ENCODE measurements at regions not wholly inside any gene's neighbourhood (a gene's known extent, or its start where the extent isn't known, plus 50 kb on each side); places are given as distances from the start of the nearest gene placed in this dataset.

DNA sequence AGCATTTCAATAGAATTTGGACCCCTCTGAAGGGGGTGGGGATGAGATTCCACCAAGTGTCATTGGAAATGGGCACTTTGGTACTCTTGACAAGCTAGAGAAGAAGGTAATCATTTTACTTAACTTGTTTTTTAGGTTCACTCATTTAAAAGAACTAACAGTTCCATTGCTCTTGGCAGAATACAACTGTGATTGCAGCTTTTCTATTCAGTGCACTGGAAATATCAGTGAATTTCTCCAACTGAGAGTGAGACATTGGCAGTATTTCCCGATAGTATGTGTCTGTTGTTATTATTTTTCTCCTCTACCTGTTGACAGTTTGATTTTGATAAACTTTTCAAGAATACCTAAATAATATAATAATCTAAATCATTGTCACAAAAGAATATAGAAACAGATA, 1356.7 kb upstream of the NXPH2 start:
- POLR2A ChIA-PET: no interaction called here

DNA sequence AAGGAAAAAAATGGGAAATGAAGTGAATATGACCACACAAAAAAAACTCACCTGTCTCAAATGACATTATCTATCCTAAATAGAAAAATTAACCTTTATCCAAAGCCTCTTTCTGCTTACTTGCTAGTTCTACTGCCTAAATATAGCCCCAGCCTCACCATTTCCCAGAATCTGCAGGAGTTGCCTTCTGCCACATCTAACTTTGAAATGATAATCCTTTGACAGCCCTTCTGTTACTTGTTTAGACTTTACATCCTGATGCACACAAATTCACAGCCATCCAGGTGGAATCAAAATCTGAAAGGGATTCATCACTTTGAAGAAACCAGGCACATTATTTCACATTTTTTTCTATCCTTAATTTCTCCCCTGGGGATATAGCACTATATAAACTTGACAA, 1356.2 kb upstream of the NXPH2 start:
- BruUV-seq (replicated peaks): no TSS peak
- no peak overlapping the region for H3K4me3 ChIP-seq (ENCODE audit: low read depth in 2 of 2, low read length in 2 of 2)
- H3K27me3 ChIP-seq (ENCODE audit: control insufficient read depth, insufficient read depth, low read length): no peaks in the 10 kb centered on the region
- CTCF ChIA-PET: no interaction called here
- ATAC-seq (no peak), DNase-seq (ENCODE audit: low read depth, low spot score) (no peak)
- POLR2A ChIA-PET: no interaction called here
- no peak overlapping the region for H3K27ac ChIP-seq (ENCODE audit: low read length)
- in situ Hi-C loops (cut with HindIII; ENCODE audit: low pct_unique_long_range_greater_than_20kb, low sequenced_read_pairs): no loop called here
- intact Hi-C loops (cut with micrococcal nuclease; ENCODE audit: unreplicated experiment): no loop called here
- H3K36me3 ChIP-seq (ENCODE audit: control insufficient read depth, insufficient read depth, low read length): no peaks in the 10 kb centered on the region
- no peaks in the 10 kb centered on the region for H3K4me1 ChIP-seq (ENCODE audit: control insufficient read depth, insufficient read depth, low read length)
- H3K9me3 ChIP-seq (ENCODE audit: control insufficient read depth, insufficient read depth, low read depth, low read length): no peaks in the 10 kb centered on the region
- TF ChIP-seq CTCF (IDR thresholded peaks at IDR 0.05) (no peak), POLR2AphosphoS5 (IDR thresholded peaks at IDR 0.05; ENCODE audit: low read depth, low read length) (no peak), TCF7L2 (IDR thresholded peaks at IDR 0.05; ENCODE audit: low read depth, low read length) (no peak), SIN3A (IDR thresholded peaks at IDR 0.05; ENCODE audit: borderline replicate concordance, insufficient read depth, low read depth, low read length) (no peak), REST (IDR thresholded peaks at IDR 0.05; ENCODE audit: insufficient read depth in 1 of 2, low read depth in 2 of 2, low read length in 1 of 2) (no peak)

More for the DNA sequence above, 1356.7 kb upstream of the NXPH2 start:
- no peaks in the 10 kb centered on the region for H3K4me1 ChIP-seq (ENCODE audit: control insufficient read depth, insufficient read depth, low read length)
- DNase-seq (ENCODE audit: low read depth, low spot score): no peak
- in situ Hi-C loops (cut with HindIII; ENCODE audit: low pct_unique_long_range_greater_than_20kb, low sequenced_read_pairs): no loop called here
- H3K36me3 ChIP-seq (ENCODE audit: control insufficient read depth, insufficient read depth, low read length): no peaks in the 10 kb centered on the region
- no peaks in the 10 kb centered on the region for H3K27me3 ChIP-seq (ENCODE audit: control insufficient read depth, insufficient read depth, low read length)
- no peak for ATAC-seq
- TF ChIP-seq POLR2AphosphoS5 (IDR thresholded peaks at IDR 0.05; ENCODE audit: low read depth, low read length): no peak
- TF ChIP-seq CTCF (IDR thresholded peaks at IDR 0.05): no peak
- TF ChIP-seq REST (IDR thresholded peaks at IDR 0.05; ENCODE audit: insufficient read depth in 1 of 2, low read depth in 2 of 2, low read length in 1 of 2): no peak
- no peak for TF ChIP-seq TCF7L2 (IDR thresholded peaks at IDR 0.05; ENCODE audit: low read depth, low read length)
- CTCF ChIA-PET: no interaction called here
- BruUV-seq (replicated peaks): no TSS peak
- H3K4me3 ChIP-seq (ENCODE audit: low read depth in 2 of 2, low read length in 2 of 2): no peak overlapping the region
- H3K27ac ChIP-seq (ENCODE audit: low read length): no peak overlapping the region
- intact Hi-C loops (cut with micrococcal nuclease; ENCODE audit: unreplicated experiment): no loop called here
- H3K9me3 ChIP-seq (ENCODE audit: control insufficient read depth, insufficient read depth, low read depth, low read length): no peaks in the 10 kb centered on the region
